GM12878 (cell line): ENCODE measurements at regions not wholly inside any gene's neighbourhood (a gene's known extent, or its start where the extent isn't known, plus 50 kb on each side); places are given as distances from the start of the nearest gene placed in this dataset.

Experiments used
- ATAC-seq: fragments of 200-7000 bp; cut with Tn5 transposase; 3 replicates; pipeline ENCODE4 v1.9.1; 2020; ENCODE audit warnings: mild to moderate bottlenecking, moderate library complexity
- BruUV-seq: library from RNA; stranded (reverse); fragments of 400-500 nt; replicated peaks from 2 replicates; lab custom pipeline; 2021; lab: Mats Ljungman, UMichigan
- CTCF ChIA-PET: fragments of 300-600 bp; sonication (Branson Sonifier 250); formaldehyde crosslinking; extraction: SDS; loops from one replicate; lab custom pipeline; 2021; ENCODE audit warnings: inconsistent platforms; lab: Yijun Ruan, JAX
- POLR2A ChIA-PET: fragments of 350-600 bp; formaldehyde crosslinking; extraction: SDS; loops from one replicate; lab custom pipeline; 2021; ENCODE audit warnings: inconsistent platforms; lab: Charles Lee
- RAD21 ChIA-PET: fragments of 300-600 bp; sonication (Branson Sonifier 250); formaldehyde crosslinking; loops from one replicate; lab custom pipeline; 2023; ENCODE audit warnings: antibody characterized with exemption; ENCODE audit not compliant: unreplicated experiment; lab: Charles Lee
- SMC1A ChIA-PET: fragments of 300-600 bp; sonication (Branson Sonifier 250); formaldehyde crosslinking; loops from one replicate; lab custom pipeline; 2023; ENCODE audit not compliant: unreplicated experiment, uncharacterized antibody; lab: Charles Lee
- DNase-seq: peaks from one replicate; pipeline ENCODE4 v3.0.0-alpha.2; 2011; ENCODE audit warnings: low read depth, low spot score
- FAIRE-seq: peaks from 3 replicates; lab custom pipeline; 2011; peaks lifted over from hg19 to GRCh38; lab: Jason Lieb, UNC
- H2AFZ ChIP-seq: 2 replicates; pipeline ENCODE4 v1.6.0; 2011; ENCODE audit warnings: low read depth, low read length, control low read depth; ENCODE audit not compliant: control insufficient read depth
- H3K27ac ChIP-seq: 2 replicates; pipeline ENCODE4 v1.5.1; 2011; ENCODE audit warnings: control low read depth; ENCODE audit not compliant: control insufficient read depth, insufficient read depth
- H3K27me3 ChIP-seq, 2 experiments: replicated peaks in 1 of 2; 2 replicates each; pipeline versions ENCODE4 v1.6.0 to v1.6.1; 2011; ENCODE audit warnings: low read length in 1 of 2; ENCODE audit not compliant: control insufficient read depth in 2 of 2, insufficient read depth in 2 of 2
- H3K36me3 ChIP-seq, 2 experiments: 2 replicates each; pipeline ENCODE4 v1.5.1; 2011; ENCODE audit warnings: low read length in 1 of 2; ENCODE audit not compliant: control insufficient read depth in 2 of 2, insufficient read depth in 2 of 2
- H3K4me1 ChIP-seq: 2 replicates; pipeline ENCODE4 v1.6.1; 2011; ENCODE audit warnings: mild to moderate bottlenecking, low read length, moderate library complexity, mixed read lengths; ENCODE audit not compliant: control insufficient read depth, insufficient read depth
- H3K4me2 ChIP-seq: 2 replicates; pipeline ENCODE4 v1.6.0; 2011; ENCODE audit warnings: control low read depth; ENCODE audit not compliant: control insufficient read depth, insufficient read depth
- H3K4me3 ChIP-seq: fragments of 200-600 bp; sonication (generic); 2 replicates; pipeline ENCODE4 v1.5.1; 2016
- H3K79me2 ChIP-seq: 2 replicates; pipeline ENCODE4 v1.6.0; 2011; ENCODE audit warnings: low read length; ENCODE audit not compliant: control insufficient read depth, insufficient read depth
- H3K9ac ChIP-seq: 2 replicates; pipeline ENCODE4 v1.8.0; 2011; ENCODE audit warnings: low read length, control low read depth, mixed read lengths; ENCODE audit not compliant: control insufficient read depth, insufficient read depth
- H3K9me3 ChIP-seq: replicated peaks from 3 replicates; pipeline ENCODE4 v1.5.1; 2011; ENCODE audit warnings: mild to moderate bottlenecking, low read length; ENCODE audit not compliant: control insufficient read depth, insufficient read depth
- H4K20me1 ChIP-seq: 2 replicates; pipeline ENCODE4 v1.6.0; 2011; ENCODE audit not compliant: control insufficient read depth, insufficient read depth
- CEBPB ChIP-seq, 2 experiments: fragments of 150-350 bp in 1 of 2; IDR thresholded peaks; 2 replicates each; pipeline ENCODE4 v1.6.1; 2012 to 2014; ENCODE audit warnings: low read depth in 2 of 2, low read length in 2 of 2, borderline replicate concordance in 1 of 2, inconsistent platforms in 1 of 2
- DPF2 ChIP-seq: fragments of 450-650 bp; IDR thresholded peaks from 2 replicates; pipeline ENCODE4 v1.6.1; 2017; ENCODE audit warnings: mild to moderate bottlenecking
- MEF2B ChIP-seq: fragments of 450-650 bp; IDR thresholded peaks from 2 replicates; pipeline ENCODE4 v1.6.1; 2018; ENCODE audit warnings: mild to moderate bottlenecking, moderate library complexity; ENCODE audit not compliant: partially characterized antibody, poor library complexity, severe bottlenecking
- MTA2 ChIP-seq: fragments of 450-650 bp; IDR thresholded peaks from 2 replicates; pipeline ENCODE4 v1.6.1; 2016; ENCODE audit warnings: low read depth, mild to moderate bottlenecking, moderate library complexity
- MYB ChIP-seq: fragments of 150-350 bp; IDR thresholded peaks from 2 replicates; pipeline ENCODE4 v1.6.1; 2014; ENCODE audit warnings: mild to moderate bottlenecking, low read depth, low read length, borderline replicate concordance
- RUNX3 ChIP-seq: IDR thresholded peaks from 2 replicates; pipeline ENCODE4 v1.6.1; 2012; ENCODE audit warnings: low read length, inconsistent platforms
- SMAD1 ChIP-seq: fragments of 450-650 bp; IDR thresholded peaks from 2 replicates; pipeline ENCODE4 v1.6.1; 2018; ENCODE audit warnings: mild to moderate bottlenecking, low read depth; ENCODE audit not compliant: partially characterized antibody
- SMC3 ChIP-seq: IDR thresholded peaks from 2 replicates; pipeline ENCODE4 v1.6.1; 2011; ENCODE audit warnings: low read length, improper control_type of control experiment, borderline replicate concordance
- TBL1XR1 ChIP-seq: IDR thresholded peaks from 2 replicates; pipeline ENCODE4 v1.6.1; 2012; ENCODE audit warnings: low read depth, low read length, improper control_type of control experiment
- WGBS: methylation state at CpG from one replicate; pipeline ENCODE4 v1.1.6; 2016; ENCODE audit warnings: low lambda C conversion rate; ENCODE audit not compliant: insufficient replicate concordance, insufficient coverage; ENCODE audit errors: missing lambda C conversion rate; 5-methylcytosine and 5-hydroxymethylcytosine counted together
- in situ Hi-C: fragments of 300-500 bp; cut with MboI; formaldehyde crosslinking; loops from 9 replicates; pipeline ENCODE4 v1.14.3; 2018; ENCODE audit warnings: mixed read lengths
- intact Hi-C: fragments of 100-400 bp; cut with micrococcal nuclease; formaldehyde crosslinking; loops from one replicate; pipeline ENCODE4 v1.14.2; 2022; ENCODE audit not compliant: unreplicated experiment
- TF ChIP-seq, protein P1 (sequence below): fragments of 450-650 bp; IDR thresholded peaks from 2 replicates; pipeline ENCODE4 v1.6.1; 2014; ENCODE audit warnings: mild to moderate bottlenecking
- TF ChIP-seq, protein P2 (sequence below): fragments of 450-650 bp; IDR thresholded peaks from 2 replicates; pipeline ENCODE4 v1.6.1; 2016; ENCODE audit warnings: mild to moderate bottlenecking

DNA sequence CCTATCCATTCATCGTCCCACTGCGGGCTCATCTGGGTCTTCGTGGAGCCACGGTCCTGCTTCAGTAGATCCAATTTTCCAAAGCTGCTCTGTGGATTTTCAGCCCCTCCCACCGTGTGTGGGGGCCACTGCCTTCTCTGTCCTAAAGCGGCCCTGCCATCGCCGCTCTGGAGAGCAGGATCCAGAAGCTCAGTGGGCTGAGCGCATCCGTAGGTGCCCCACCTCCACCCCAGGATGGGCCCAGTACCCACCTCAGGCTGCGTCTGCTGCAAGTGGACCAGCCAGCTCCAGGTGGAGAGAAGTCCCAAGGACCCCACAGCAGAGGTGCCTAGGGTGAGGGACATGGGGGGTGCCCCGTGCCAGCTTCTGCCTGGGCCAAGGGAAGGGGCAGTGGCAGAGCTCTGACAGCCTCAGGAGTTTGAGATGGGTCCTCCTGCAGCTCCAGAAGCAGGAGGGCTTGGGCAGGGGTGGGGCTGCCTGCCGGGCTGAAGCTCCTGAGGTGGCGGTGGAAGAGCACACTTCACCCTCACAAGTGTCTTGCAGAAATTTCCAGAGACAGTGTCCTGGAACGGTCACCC lies 148.1 kb upstream of the C14orf180 start:
- ChIA-PET CTCF (interaction anchor here (0.6 kb wide), 1 partner anchor 817 kb away, joined by 3 read pairs; no protein-coding TSS in a partner anchor), SMC1A (no interaction called here)
- FAIRE-seq = no peak

More for the DNA sequence above, 148.1 kb upstream of the C14orf180 start:
- BruUV-seq = no TSS peak
- Histone ChIP-seq H3K4me1 (no peaks in the 10 kb centered on the region), H4K20me1 (no peaks in the 10 kb centered on the region), H3K79me2 (no peaks in the 10 kb centered on the region), H3K4me2 (no peak overlapping the region), H3K9ac (no peak overlapping the region), H2AFZ (no peak overlapping the region), H3K36me3 (no peaks in the 10 kb centered on the region), H3K27me3 (no peaks in the 10 kb centered on the region), H3K9me3 (no peaks in the 10 kb centered on the region), H3K27ac (no peak overlapping the region), H3K4me3 (no peak overlapping the region)
- intact Hi-C loops = no loop called here
- no peak for ATAC-seq
- ChIA-PET RAD21 (no interaction called here), POLR2A (no interaction called here)
- WGBS = 61% methylated on average over 15 of the region's 15 CpGs
- no peak for DNase-seq
- in situ Hi-C loops = no loop called here
- TF ChIP-seq, protein P1, sequence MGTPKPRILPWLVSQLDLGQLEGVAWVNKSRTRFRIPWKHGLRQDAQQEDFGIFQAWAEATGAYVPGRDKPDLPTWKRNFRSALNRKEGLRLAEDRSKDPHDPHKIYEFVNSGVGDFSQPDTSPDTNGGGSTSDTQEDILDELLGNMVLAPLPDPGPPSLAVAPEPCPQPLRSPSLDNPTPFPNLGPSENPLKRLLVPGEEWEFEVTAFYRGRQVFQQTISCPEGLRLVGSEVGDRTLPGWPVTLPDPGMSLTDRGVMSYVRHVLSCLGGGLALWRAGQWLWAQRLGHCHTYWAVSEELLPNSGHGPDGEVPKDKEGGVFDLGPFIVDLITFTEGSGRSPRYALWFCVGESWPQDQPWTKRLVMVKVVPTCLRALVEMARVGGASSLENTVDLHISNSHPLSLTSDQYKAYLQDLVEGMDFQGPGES = no peak
- no peak for TF ChIP-seq TBL1XR1
- no peak for TF ChIP-seq SMC3
- no peak for TF ChIP-seq CEBPB (IDR thresholded peaks at IDR 0.05; ENCODE audit: borderline replicate concordance in 1 of 2, low read depth in 2 of 2, low read length in 2 of 2)
- no peak for TF ChIP-seq MEF2B
- no peak for TF ChIP-seq MTA2
- TF ChIP-seq, protein P2, sequence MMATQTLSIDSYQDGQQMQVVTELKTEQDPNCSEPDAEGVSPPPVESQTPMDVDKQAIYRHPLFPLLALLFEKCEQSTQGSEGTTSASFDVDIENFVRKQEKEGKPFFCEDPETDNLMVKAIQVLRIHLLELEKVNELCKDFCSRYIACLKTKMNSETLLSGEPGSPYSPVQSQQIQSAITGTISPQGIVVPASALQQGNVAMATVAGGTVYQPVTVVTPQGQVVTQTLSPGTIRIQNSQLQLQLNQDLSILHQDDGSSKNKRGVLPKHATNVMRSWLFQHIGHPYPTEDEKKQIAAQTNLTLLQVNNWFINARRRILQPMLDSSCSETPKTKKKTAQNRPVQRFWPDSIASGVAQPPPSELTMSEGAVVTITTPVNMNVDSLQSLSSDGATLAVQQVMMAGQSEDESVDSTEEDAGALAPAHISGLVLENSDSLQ = no peak
- no peak for TF ChIP-seq DPF2
- no peak for TF ChIP-seq SMAD1
- TF ChIP-seq MYB = no peak
- no peak for TF ChIP-seq RUNX3
